Neural cell (in vitro differentiated cells): ENCODE measurements at regions not wholly inside any gene's neighbourhood (a gene's known extent, or its start where the extent isn't known, plus 50 kb on each side); places are given as distances from the start of the nearest gene placed in this dataset.

Experiments
- H2AFZ ChIP-seq: fragments of 200-600, 300-800 bp; sonication (generic), shearing (Covaris generic); 2 replicates; pipeline ENCODE4 v1.6.0; 2014; ENCODE audit warnings: low read depth, mild to moderate bottlenecking, antibody characterized with exemption, low read length, moderate library complexity
- H3F3A ChIP-seq: fragments of 200-600 bp; shearing (Covaris generic); 2 replicates; pipeline ENCODE4 v1.6.1; 2016; ENCODE audit warnings: mild to moderate bottlenecking, moderate library complexity, mixed read lengths, antibody characterized with exemption, low read length; ENCODE audit not compliant: insufficient read depth, poor library complexity, severe bottlenecking
- H3K27ac ChIP-seq: fragments of 200-600, 300-800 bp; sonication (generic), shearing (Covaris generic); 2 replicates; pipeline ENCODE4 v1.5.1; 2014; ENCODE audit warnings: mild to moderate bottlenecking, low read length, moderate library complexity
- H3K27me3 ChIP-seq: fragments of 300-800, 200-600 bp; sonication (generic), shearing (Covaris generic); 2 replicates; pipeline ENCODE4 v1.6.0; 2014; ENCODE audit warnings: mild to moderate bottlenecking, low read depth, low read length, moderate library complexity; ENCODE audit not compliant: insufficient read depth
- H3K36me3 ChIP-seq: fragments of 300-800, 200-600 bp; sonication (generic), shearing (Covaris generic); 2 replicates; pipeline ENCODE4 v1.5.1; 2014; ENCODE audit warnings: mild to moderate bottlenecking, antibody characterized with exemption, low read length, moderate library complexity; ENCODE audit not compliant: insufficient read depth
- H3K4me2 ChIP-seq: fragments of 300-800, 200-600 bp; sonication (generic), shearing (Covaris generic); 2 replicates; pipeline ENCODE4 v1.6.0; 2014; ENCODE audit warnings: mild to moderate bottlenecking, low read length
- H3K4me3 ChIP-seq: fragments of 300-800, 200-600 bp; sonication (generic), shearing (Covaris generic); 2 replicates; pipeline ENCODE4 v1.5.1; 2014; ENCODE audit warnings: mild to moderate bottlenecking, low read length, moderate library complexity
- H3K79me2 ChIP-seq: fragments of 200-600 bp; shearing (Covaris generic); replicated peaks from 2 replicates; pipeline ENCODE4 v1.6.0; 2014; ENCODE audit warnings: mild to moderate bottlenecking, low read length, moderate library complexity; ENCODE audit not compliant: insufficient read depth
- H3K9ac ChIP-seq: fragments of 300-800, 200-600 bp; sonication (generic), shearing (Covaris generic); 2 replicates; pipeline ENCODE4 v1.6.1; 2016; ENCODE audit warnings: mild to moderate bottlenecking, low read length, mixed read lengths
- H3K9me2 ChIP-seq: fragments of 200-600 bp; shearing (Covaris generic); 2 replicates; pipeline ENCODE4 v1.6.1; 2016; ENCODE audit warnings: mild to moderate bottlenecking, low read length, mixed read lengths; ENCODE audit not compliant: insufficient read depth
- H3K9me3 ChIP-seq: fragments of 200-600, 300-800 bp; sonication (generic), shearing (Covaris generic); 2 replicates; pipeline ENCODE4 v1.6.1; 2016; ENCODE audit warnings: mild to moderate bottlenecking, mixed run types, low read length, moderate library complexity, mixed read lengths
- H4K20me1 ChIP-seq: fragments of 200-600 bp; shearing (Covaris generic); 2 replicates; pipeline ENCODE4 v1.6.1; 2016; ENCODE audit warnings: mild to moderate bottlenecking, mixed run types; ENCODE audit not compliant: insufficient read depth
- EP300 ChIP-seq: fragments of 450-650 bp; conservative IDR thresholded peaks from 2 replicates; pipeline ENCODE4 v1.6.1; 2014; ENCODE audit warnings: antibody characterized with exemption, mild to moderate bottlenecking, moderate library complexity; ENCODE audit not compliant: poor library complexity, severe bottlenecking
- EZH2 ChIP-seq: fragments of 200-600, 300-800 bp; shearing (Covaris generic), sonication (generic); IDR thresholded peaks from 2 replicates; pipeline ENCODE4 v1.6.1; 2014; ENCODE audit warnings: antibody characterized with exemption, low read length, borderline replicate concordance, mild to moderate bottlenecking; ENCODE audit not compliant: insufficient read depth, poor library complexity, severe bottlenecking
- MXI1 ChIP-seq: fragments of 450-650 bp; conservative IDR thresholded peaks from 2 replicates; pipeline ENCODE4 v1.6.1; 2014; ENCODE audit warnings: antibody characterized with exemption, mild to moderate bottlenecking; ENCODE audit not compliant: poor library complexity, severe bottlenecking
- POLR2AphosphoS5 ChIP-seq: IDR thresholded peaks from 2 replicates; pipeline ENCODE4 v1.6.1; 2012
- RAD21 ChIP-seq: fragments of 450-650 bp; conservative IDR thresholded peaks from 2 replicates; pipeline ENCODE4 v1.6.1; 2014; ENCODE audit warnings: antibody characterized with exemption, mild to moderate bottlenecking, moderate library complexity
- SMC3 ChIP-seq: fragments of 450-650 bp; conservative IDR thresholded peaks from 2 replicates; pipeline ENCODE4 v1.6.1; 2014; ENCODE audit warnings: antibody characterized with exemption, mild to moderate bottlenecking, moderate library complexity; ENCODE audit not compliant: poor library complexity
- TAF1 ChIP-seq: IDR thresholded peaks from 2 replicates; pipeline ENCODE4 v1.6.1; 2012; ENCODE audit warnings: low read depth
- TF ChIP-seq, protein P1 (sequence below): IDR thresholded peaks from 2 replicates; pipeline ENCODE4 v1.6.1; 2012; ENCODE audit warnings: borderline replicate concordance
- TF ChIP-seq, protein P2 (sequence below): fragments of 450-650 bp; IDR thresholded peaks from 2 replicates; pipeline ENCODE4 v1.5.1; 2014; ENCODE audit warnings: antibody characterized with exemption, mild to moderate bottlenecking, moderate library complexity; ENCODE audit not compliant: poor library complexity, severe bottlenecking

DNA sequence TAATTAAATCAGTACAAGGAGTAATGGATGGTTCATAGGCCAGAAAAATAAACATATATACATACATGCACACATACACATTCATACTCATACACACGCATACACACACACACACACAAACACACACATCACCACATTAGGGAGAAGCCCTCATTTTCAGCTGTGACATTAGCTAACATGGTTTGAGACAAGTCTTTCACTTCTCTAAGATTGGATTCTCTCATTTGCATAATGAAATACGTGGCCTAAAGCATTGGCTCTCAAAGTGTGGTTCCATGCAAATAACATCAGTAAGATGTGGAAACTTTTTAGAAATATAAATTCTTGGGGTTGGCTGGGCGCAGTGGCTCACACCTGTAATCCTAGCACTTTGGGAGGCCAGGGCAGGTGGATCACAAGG lies 452.6 kb downstream of the TAFA4 start:
- no peaks in the 10 kb centered on the region for H3K27me3 ChIP-seq
- H2AFZ ChIP-seq: no peak overlapping the region
- no peak overlapping the region for H3K9ac ChIP-seq
- H3K79me2 ChIP-seq: no peaks in the 10 kb centered on the region
- H3K27ac ChIP-seq: no peak overlapping the region
- TF ChIP-seq, protein P1, sequence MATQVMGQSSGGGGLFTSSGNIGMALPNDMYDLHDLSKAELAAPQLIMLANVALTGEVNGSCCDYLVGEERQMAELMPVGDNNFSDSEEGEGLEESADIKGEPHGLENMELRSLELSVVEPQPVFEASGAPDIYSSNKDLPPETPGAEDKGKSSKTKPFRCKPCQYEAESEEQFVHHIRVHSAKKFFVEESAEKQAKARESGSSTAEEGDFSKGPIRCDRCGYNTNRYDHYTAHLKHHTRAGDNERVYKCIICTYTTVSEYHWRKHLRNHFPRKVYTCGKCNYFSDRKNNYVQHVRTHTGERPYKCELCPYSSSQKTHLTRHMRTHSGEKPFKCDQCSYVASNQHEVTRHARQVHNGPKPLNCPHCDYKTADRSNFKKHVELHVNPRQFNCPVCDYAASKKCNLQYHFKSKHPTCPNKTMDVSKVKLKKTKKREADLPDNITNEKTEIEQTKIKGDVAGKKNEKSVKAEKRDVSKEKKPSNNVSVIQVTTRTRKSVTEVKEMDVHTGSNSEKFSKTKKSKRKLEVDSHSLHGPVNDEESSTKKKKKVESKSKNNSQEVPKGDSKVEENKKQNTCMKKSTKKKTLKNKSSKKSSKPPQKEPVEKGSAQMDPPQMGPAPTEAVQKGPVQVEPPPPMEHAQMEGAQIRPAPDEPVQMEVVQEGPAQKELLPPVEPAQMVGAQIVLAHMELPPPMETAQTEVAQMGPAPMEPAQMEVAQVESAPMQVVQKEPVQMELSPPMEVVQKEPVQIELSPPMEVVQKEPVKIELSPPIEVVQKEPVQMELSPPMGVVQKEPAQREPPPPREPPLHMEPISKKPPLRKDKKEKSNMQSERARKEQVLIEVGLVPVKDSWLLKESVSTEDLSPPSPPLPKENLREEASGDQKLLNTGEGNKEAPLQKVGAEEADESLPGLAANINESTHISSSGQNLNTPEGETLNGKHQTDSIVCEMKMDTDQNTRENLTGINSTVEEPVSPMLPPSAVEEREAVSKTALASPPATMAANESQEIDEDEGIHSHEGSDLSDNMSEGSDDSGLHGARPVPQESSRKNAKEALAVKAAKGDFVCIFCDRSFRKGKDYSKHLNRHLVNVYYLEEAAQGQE: no peak
- TF ChIP-seq TAF1: no peak
- no peak for TF ChIP-seq MXI1
- TF ChIP-seq RAD21: no peak
- TF ChIP-seq, protein P2, sequence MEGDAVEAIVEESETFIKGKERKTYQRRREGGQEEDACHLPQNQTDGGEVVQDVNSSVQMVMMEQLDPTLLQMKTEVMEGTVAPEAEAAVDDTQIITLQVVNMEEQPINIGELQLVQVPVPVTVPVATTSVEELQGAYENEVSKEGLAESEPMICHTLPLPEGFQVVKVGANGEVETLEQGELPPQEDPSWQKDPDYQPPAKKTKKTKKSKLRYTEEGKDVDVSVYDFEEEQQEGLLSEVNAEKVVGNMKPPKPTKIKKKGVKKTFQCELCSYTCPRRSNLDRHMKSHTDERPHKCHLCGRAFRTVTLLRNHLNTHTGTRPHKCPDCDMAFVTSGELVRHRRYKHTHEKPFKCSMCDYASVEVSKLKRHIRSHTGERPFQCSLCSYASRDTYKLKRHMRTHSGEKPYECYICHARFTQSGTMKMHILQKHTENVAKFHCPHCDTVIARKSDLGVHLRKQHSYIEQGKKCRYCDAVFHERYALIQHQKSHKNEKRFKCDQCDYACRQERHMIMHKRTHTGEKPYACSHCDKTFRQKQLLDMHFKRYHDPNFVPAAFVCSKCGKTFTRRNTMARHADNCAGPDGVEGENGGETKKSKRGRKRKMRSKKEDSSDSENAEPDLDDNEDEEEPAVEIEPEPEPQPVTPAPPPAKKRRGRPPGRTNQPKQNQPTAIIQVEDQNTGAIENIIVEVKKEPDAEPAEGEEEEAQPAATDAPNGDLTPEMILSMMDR: no peak
- TF ChIP-seq POLR2AphosphoS5: no peak
- no peak for TF ChIP-seq SMC3
- TF ChIP-seq EZH2: no peak
- TF ChIP-seq EP300: no peak
- no peak overlapping the region for H3K4me3 ChIP-seq
- H3K9me2 ChIP-seq: no peaks in the 10 kb centered on the region
- no peaks in the 10 kb centered on the region for H3K9me3 ChIP-seq
- no peak overlapping the region for H3K4me2 ChIP-seq
- H4K20me1 ChIP-seq: no peaks in the 10 kb centered on the region
- no peaks in the 10 kb centered on the region for H3F3A ChIP-seq
- H3K36me3 ChIP-seq: no peaks in the 10 kb centered on the region

DNA sequence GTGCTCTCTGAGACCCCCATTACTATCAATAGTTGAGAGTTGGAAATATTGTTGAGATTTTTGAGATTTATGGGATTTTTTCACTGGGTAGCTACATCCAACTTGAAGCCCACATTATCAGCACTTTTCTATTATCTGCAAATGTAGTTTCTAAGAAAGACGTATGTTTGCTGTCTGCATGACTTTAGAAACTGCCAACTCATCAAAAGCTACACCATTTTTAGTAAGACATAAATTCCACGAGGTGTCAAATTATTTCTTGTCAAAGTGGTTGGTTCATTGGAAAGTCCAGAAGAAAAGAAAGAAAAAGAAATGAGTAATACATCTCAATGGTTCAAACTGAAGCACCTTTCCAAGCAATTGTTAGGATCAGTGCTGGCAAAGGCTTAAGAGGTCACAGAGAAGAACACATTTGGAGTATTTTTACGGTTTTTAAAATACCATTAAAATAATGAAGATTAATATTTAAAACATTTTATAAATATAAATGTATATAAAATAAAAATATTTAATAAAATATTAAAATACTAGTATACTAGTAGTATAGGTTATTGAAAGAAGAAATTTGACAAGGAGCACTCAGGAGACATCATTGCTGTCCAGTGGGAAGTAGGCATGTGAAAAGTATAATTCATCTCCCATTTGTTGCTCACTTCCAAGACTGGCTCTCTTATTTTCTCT lies 463.5 kb downstream of the TAFA4 start:
- H3K27ac ChIP-seq: no peak overlapping the region
- H3K79me2 ChIP-seq: no peaks in the 10 kb centered on the region
- H3K27me3 ChIP-seq: no peaks in the 10 kb centered on the region
- H3K9me3 ChIP-seq: no peaks in the 10 kb centered on the region
- H4K20me1 ChIP-seq: no peaks in the 10 kb centered on the region
- H2AFZ ChIP-seq: no peak overlapping the region
- no peak overlapping the region for H3K4me2 ChIP-seq
- no peak overlapping the region for H3K9ac ChIP-seq
- no peaks in the 10 kb centered on the region for H3K9me2 ChIP-seq
- no peaks in the 10 kb centered on the region for H3F3A ChIP-seq
- no peaks in the 10 kb centered on the region for H3K36me3 ChIP-seq
- TF ChIP-seq RAD21: no peak
- TF ChIP-seq MXI1: no peak
- TF ChIP-seq TAF1: no peak
- TF ChIP-seq, protein P1: no peak
- no peak for TF ChIP-seq POLR2AphosphoS5
- TF ChIP-seq, protein P2: no peak
- no peak for TF ChIP-seq SMC3
- TF ChIP-seq EZH2: no peak
- TF ChIP-seq EP300: no peak
- H3K4me3 ChIP-seq: no peak overlapping the region
